Endothelial cell of umbilical vein (primary cell): ENCODE measurements at regions not wholly inside any gene's neighbourhood (a gene's known extent, or its start where the extent isn't known, plus 50 kb on each side); places are given as distances from the start of the nearest gene placed in this dataset.

Source experiments
- CTCF ChIP-seq, 2 donors: IDR thresholded peaks; 1 replicate in 1 of 2; 2 replicates in 1 of 2; pipeline ENCODE4 v1.5.1; 2011; ENCODE audit warnings: low read length in 2 of 2, mild to moderate bottlenecking in 2 of 2, moderate library complexity in 2 of 2, control low read depth in 1 of 2, inconsistent platforms in 1 of 2, low read depth in 1 of 2; ENCODE audit not compliant: insufficient read depth in 1 of 2; ENCODE audit errors: extremely low read depth in 1 of 2
- POLR2A ChIP-seq: IDR thresholded peaks from 2 replicates; pipeline ENCODE4 v1.6.1; 2012; ENCODE audit warnings: low read depth, mild to moderate bottlenecking, control low read depth, low read length

GRCh38 chr1:224501836-224502235 lies 67.2 kb upstream of the WDR26 start:
- TF ChIP-seq CTCF (IDR thresholded peaks at IDR 0.05; ENCODE audit: extremely low read depth in 1 of 2, insufficient read depth in 1 of 2, low read depth in 1 of 2, low read length in 2 of 2) (no peak), POLR2A (no peak)
